Progenitor cell of endocrine pancreas (in vitro differentiated cells): ENCODE measurements at regions not wholly inside any gene's neighbourhood (a gene's known extent, or its start where the extent isn't known, plus 50 kb on each side); places are given as distances from the start of the nearest gene placed in this dataset.

Experiments used
- DNase-seq: peaks from one replicate; pipeline ENCODE4 v3.0.0; 2021; ENCODE audit warnings: low spot score; ENCODE audit not compliant: unreplicated experiment
- H3K27ac Mint-ChIP-seq: 2 replicates; pipeline ENCODE4 v1.8.0; 2021; ENCODE audit warnings: mild to moderate bottlenecking, moderate library complexity, mixed read lengths
- H3K27me3 Mint-ChIP-seq: 2 replicates; pipeline ENCODE4 v1.8.0; 2021; ENCODE audit warnings: mixed read lengths
- H3K36me3 Mint-ChIP-seq: 2 replicates; pipeline ENCODE4 v1.8.0; 2022; ENCODE audit warnings: mixed read lengths; ENCODE audit not compliant: insufficient read depth
- H3K4me1 Mint-ChIP-seq: 2 replicates; pipeline ENCODE4 v1.8.0; 2021; ENCODE audit warnings: low read depth, mixed read lengths
- H3K4me3 Mint-ChIP-seq: 2 replicates; pipeline ENCODE4 v1.8.0; 2021; ENCODE audit warnings: low read depth, mild to moderate bottlenecking, moderate library complexity, mixed read lengths
- H3K9me3 Mint-ChIP-seq: 2 replicates; pipeline ENCODE4 v1.8.0; 2021; ENCODE audit warnings: low read depth, mixed read lengths
- CTCF ChIP-seq: fragments of 200-600 bp; sonication (generic); IDR thresholded peaks from one replicate; pipeline ENCODE4 v1.5.0; 2021; ENCODE audit warnings: antibody characterized with exemption, mild to moderate bottlenecking; ENCODE audit not compliant: unreplicated experiment

- TF ChIP-seq CTCF, result no peak
These were observed 350.2 kb downstream of the DTWD2 start for GRCh38 chr5:118637947-118638670.

GRCh38 chr5:118628660-118629354 is 359.5 kb downstream of the DTWD2 start:
- TF ChIP-seq CTCF, result no peak
- Mint-ChIP-seq H3K9me3 (no peaks in the 10 kb centered on the region), H3K4me1 (no peaks in the 10 kb centered on the region)

More at GRCh38 chr5:118637947-118638670, 350.2 kb downstream of the DTWD2 start:
- Mint-ChIP-seq H3K4me1 (peaks cover 2% of the 10 kb centered on the region), H3K4me3 (no peak overlapping the region), H3K27me3 (no peaks in the 10 kb centered on the region), H3K36me3 (peaks cover 2% of the 10 kb centered on the region), H3K27ac (no peak overlapping the region), H3K9me3 (peaks cover 24% of the 10 kb centered on the region)
- DNase-seq, result no peak

GRCh38 chr5:118620233-118620632 is 368.1 kb downstream of the DTWD2 start:
- Mint-ChIP-seq H3K27me3 (no peaks in the 10 kb centered on the region), H3K4me1 (peaks cover 3% of the 10 kb centered on the region), H3K36me3 (no peaks in the 10 kb centered on the region), H3K9me3 (no peaks in the 10 kb centered on the region), H3K4me3 (no peak overlapping the region), H3K27ac (no peak overlapping the region)
- no peak for DNase-seq
- no peak for TF ChIP-seq CTCF

More at GRCh38 chr5:118628660-118629354, 359.5 kb downstream of the DTWD2 start:
- Mint-ChIP-seq H3K36me3 (no peaks in the 10 kb centered on the region), H3K27ac (peak overlapping the region; percentile 53), H3K4me3 (no peak overlapping the region), H3K27me3 (no peaks in the 10 kb centered on the region)
- no peak for DNase-seq

- Mint-ChIP-seq H3K4me3 (no peak overlapping the region), H3K4me1 (peaks cover 4% of the 10 kb centered on the region), H3K9me3 (no peaks in the 10 kb centered on the region), H3K27ac (no peak overlapping the region), H3K27me3 (no peaks in the 10 kb centered on the region), H3K36me3 (no peaks in the 10 kb centered on the region)
- TF ChIP-seq CTCF, result no peak
- DNase-seq, result no peak
These were observed 368.5 kb downstream of the DTWD2 start for GRCh38 chr5:118619823-118620222.

- Mint-ChIP-seq H3K27me3 (no peaks in the 10 kb centered on the region), H3K27ac (no peak overlapping the region), H3K9me3 (no peaks in the 10 kb centered on the region), H3K4me3 (no peak overlapping the region), H3K4me1 (peaks cover 8% of the 10 kb centered on the region), H3K36me3 (no peaks in the 10 kb centered on the region)
- no peak for DNase-seq
- no peak for TF ChIP-seq CTCF
These were observed 372.1 kb downstream of the DTWD2 start for GRCh38 chr5:118616281-118616680.
